ENCODE measurements at regions not wholly inside any gene's neighbourhood (a gene's known extent, or its start where the extent isn't known, plus 50 kb on each side); places are given as distances from the start of the nearest gene placed in this dataset.

DNA sequence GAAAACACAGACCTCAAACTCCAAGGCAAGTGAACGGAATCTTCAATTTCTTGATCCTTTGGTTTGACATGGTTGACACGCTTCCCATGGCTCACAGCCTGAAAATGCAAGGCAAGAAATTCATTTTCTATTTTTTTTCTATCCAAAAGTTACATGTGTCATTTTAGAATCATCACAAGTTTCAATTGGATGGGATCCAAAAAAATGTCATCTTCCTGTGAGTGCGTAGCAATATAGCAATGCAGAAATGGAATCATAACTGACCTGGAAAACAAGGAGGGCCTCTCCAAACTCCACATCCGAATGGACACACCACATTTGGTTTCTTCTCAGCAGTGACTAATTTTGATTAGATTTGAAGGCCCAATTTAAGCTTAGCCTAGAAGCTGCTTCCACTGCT is 175.8 kb upstream of the ATP11B start:
- TF ChIP-seq JUND (IDR thresholded peaks at IDR 0.05): no peak
- TF ChIP-seq EP300 (IDR thresholded peaks at IDR 0.05; ENCODE audit: borderline replicate concordance in 1 of 2, low read depth in 1 of 2, low read length in 1 of 2): no peak
- TF ChIP-seq FOXM1 (IDR thresholded peaks at IDR 0.05; ENCODE audit: low read depth): no peak
- TF ChIP-seq, protein P1, sequence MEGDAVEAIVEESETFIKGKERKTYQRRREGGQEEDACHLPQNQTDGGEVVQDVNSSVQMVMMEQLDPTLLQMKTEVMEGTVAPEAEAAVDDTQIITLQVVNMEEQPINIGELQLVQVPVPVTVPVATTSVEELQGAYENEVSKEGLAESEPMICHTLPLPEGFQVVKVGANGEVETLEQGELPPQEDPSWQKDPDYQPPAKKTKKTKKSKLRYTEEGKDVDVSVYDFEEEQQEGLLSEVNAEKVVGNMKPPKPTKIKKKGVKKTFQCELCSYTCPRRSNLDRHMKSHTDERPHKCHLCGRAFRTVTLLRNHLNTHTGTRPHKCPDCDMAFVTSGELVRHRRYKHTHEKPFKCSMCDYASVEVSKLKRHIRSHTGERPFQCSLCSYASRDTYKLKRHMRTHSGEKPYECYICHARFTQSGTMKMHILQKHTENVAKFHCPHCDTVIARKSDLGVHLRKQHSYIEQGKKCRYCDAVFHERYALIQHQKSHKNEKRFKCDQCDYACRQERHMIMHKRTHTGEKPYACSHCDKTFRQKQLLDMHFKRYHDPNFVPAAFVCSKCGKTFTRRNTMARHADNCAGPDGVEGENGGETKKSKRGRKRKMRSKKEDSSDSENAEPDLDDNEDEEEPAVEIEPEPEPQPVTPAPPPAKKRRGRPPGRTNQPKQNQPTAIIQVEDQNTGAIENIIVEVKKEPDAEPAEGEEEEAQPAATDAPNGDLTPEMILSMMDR (IDR thresholded peaks at IDR 0.05): no peak
- TF ChIP-seq, protein P2, sequence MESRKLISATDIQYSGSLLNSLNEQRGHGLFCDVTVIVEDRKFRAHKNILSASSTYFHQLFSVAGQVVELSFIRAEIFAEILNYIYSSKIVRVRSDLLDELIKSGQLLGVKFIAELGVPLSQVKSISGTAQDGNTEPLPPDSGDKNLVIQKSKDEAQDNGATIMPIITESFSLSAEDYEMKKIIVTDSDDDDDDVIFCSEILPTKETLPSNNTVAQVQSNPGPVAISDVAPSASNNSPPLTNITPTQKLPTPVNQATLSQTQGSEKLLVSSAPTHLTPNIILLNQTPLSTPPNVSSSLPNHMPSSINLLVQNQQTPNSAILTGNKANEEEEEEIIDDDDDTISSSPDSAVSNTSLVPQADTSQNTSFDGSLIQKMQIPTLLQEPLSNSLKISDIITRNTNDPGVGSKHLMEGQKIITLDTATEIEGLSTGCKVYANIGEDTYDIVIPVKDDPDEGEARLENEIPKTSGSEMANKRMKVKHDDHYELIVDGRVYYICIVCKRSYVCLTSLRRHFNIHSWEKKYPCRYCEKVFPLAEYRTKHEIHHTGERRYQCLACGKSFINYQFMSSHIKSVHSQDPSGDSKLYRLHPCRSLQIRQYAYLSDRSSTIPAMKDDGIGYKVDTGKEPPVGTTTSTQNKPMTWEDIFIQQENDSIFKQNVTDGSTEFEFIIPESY (IDR thresholded peaks at IDR 0.05; ENCODE audit: borderline replicate concordance, low read depth): no peak
- no peak for TF ChIP-seq EZH2phosphoT487 (IDR thresholded peaks at IDR 0.05; ENCODE audit: borderline replicate concordance, low read depth)
- TF ChIP-seq YY1 (IDR thresholded peaks at IDR 0.05; ENCODE audit: low read depth): no peak
- no peak for TF ChIP-seq FOSL2 (IDR thresholded peaks at IDR 0.05; ENCODE audit: borderline replicate concordance, low read depth)
- TF ChIP-seq POLR2AphosphoS5 (IDR thresholded peaks at IDR 0.05; ENCODE audit: low read depth, low read length): no peak
- TF ChIP-seq, protein P3, sequence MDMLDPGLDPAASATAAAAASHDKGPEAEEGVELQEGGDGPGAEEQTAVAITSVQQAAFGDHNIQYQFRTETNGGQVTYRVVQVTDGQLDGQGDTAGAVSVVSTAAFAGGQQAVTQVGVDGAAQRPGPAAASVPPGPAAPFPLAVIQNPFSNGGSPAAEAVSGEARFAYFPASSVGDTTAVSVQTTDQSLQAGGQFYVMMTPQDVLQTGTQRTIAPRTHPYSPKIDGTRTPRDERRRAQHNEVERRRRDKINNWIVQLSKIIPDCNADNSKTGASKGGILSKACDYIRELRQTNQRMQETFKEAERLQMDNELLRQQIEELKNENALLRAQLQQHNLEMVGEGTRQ (IDR thresholded peaks at IDR 0.05; ENCODE audit: borderline replicate concordance, low read depth, low read length): no peak

Data from SK-N-SH (cell line).